Mesenchymal stem cell (in vitro differentiated cells and primary cell): ENCODE measurements at regions not wholly inside any gene's neighbourhood (a gene's known extent, or its start where the extent isn't known, plus 50 kb on each side); places are given as distances from the start of the nearest gene placed in this dataset.

ENCODE experiments used
- DNase-seq: peaks from one replicate; pipeline ENCODE4 v3.0.0-alpha.2; 2013
- H2AFZ ChIP-seq: one replicate; pipeline ENCODE4 v1.6.1; 2013; ENCODE audit warnings: low read depth, mild to moderate bottlenecking, control low read depth, inconsistent platforms, low read length, moderate library complexity
- H2AK5ac ChIP-seq: 2 replicates; pipeline ENCODE4 v1.6.1; 2013; ENCODE audit warnings: low read length, moderate library complexity, mild to moderate bottlenecking, inconsistent platforms; ENCODE audit not compliant: severe bottlenecking
- H2BK120ac ChIP-seq: one replicate; pipeline ENCODE4 v1.6.1; 2013; ENCODE audit warnings: low read depth, mild to moderate bottlenecking, inconsistent platforms, low read length, moderate library complexity
- H2BK12ac ChIP-seq, 2 experiments: one replicate each; pipeline ENCODE4 v1.6.1; 2013; ENCODE audit warnings: inconsistent platforms in 2 of 2, low read length in 2 of 2, mild to moderate bottlenecking in 2 of 2, moderate library complexity in 2 of 2, control low read depth in 1 of 2
- H2BK15ac ChIP-seq: one replicate; pipeline ENCODE4 v1.6.1; 2013; ENCODE audit warnings: mild to moderate bottlenecking, low read depth, inconsistent platforms; ENCODE audit not compliant: poor library complexity, severe bottlenecking
- H2BK5ac ChIP-seq: 2 replicates; pipeline ENCODE4 v1.6.1; 2013; ENCODE audit warnings: low read depth, mild to moderate bottlenecking, low read length, control low read depth, inconsistent platforms; ENCODE audit not compliant: poor library complexity, severe bottlenecking
- H3K14ac ChIP-seq, 2 experiments: one replicate each; pipeline ENCODE4 v1.6.1; 2013; ENCODE audit warnings: inconsistent platforms in 2 of 2, low read length in 2 of 2, control low read depth in 1 of 2, mild to moderate bottlenecking in 1 of 2, moderate library complexity in 1 of 2
- H3K18ac ChIP-seq, 2 experiments: one replicate each; pipeline ENCODE4 v1.6.1; 2013; ENCODE audit warnings: inconsistent platforms in 2 of 2, low read length in 2 of 2, control low read depth in 1 of 2, low read depth in 1 of 2, mild to moderate bottlenecking in 1 of 2
- H3K23ac ChIP-seq, 2 experiments: one replicate each; pipeline ENCODE4 v1.6.1; 2013; ENCODE audit warnings: inconsistent platforms in 2 of 2, low read length in 2 of 2, mild to moderate bottlenecking in 2 of 2, moderate library complexity in 2 of 2, control low read depth in 1 of 2
- H3K27ac ChIP-seq: 2 replicates; pipeline ENCODE4 v1.5.1; 2013; ENCODE audit warnings: mild to moderate bottlenecking, moderate library complexity, low read length, control low read depth, inconsistent platforms; ENCODE audit not compliant: poor library complexity, severe bottlenecking
- H3K27me3 ChIP-seq, 2 experiments: 2 replicates each; pipeline versions ENCODE4 v1.6.1 to v1.7.0; 2013; ENCODE audit warnings: low read length in 2 of 2, mild to moderate bottlenecking in 2 of 2, moderate library complexity in 2 of 2, control low read depth in 1 of 2, inconsistent platforms in 1 of 2; ENCODE audit not compliant: control insufficient read depth in 1 of 2, insufficient read depth in 1 of 2
- H3K36me3 ChIP-seq, 2 experiments: 2 replicates each; pipeline versions ENCODE4 v1.6.1 to v1.7.0; 2013; ENCODE audit warnings: low read length in 2 of 2, control low read depth in 1 of 2, inconsistent platforms in 1 of 2, low read depth in 1 of 2, mild to moderate bottlenecking in 1 of 2; ENCODE audit not compliant: insufficient read depth in 2 of 2, control insufficient read depth in 1 of 2
- H3K4ac ChIP-seq, 2 experiments: one replicate each; pipeline ENCODE4 v1.6.1; 2013; ENCODE audit warnings: inconsistent platforms in 2 of 2, low read length in 2 of 2, mild to moderate bottlenecking in 2 of 2, moderate library complexity in 2 of 2, control low read depth in 1 of 2, low read depth in 1 of 2
- H3K4me1 ChIP-seq: 2 replicates; pipeline ENCODE4 v1.6.1; 2013; ENCODE audit warnings: low read depth, low read length, control low read depth; ENCODE audit not compliant: control insufficient read depth, insufficient read depth
- H3K4me2 ChIP-seq: 2 replicates; pipeline ENCODE4 v1.6.1; 2013; ENCODE audit warnings: low read length, mild to moderate bottlenecking, inconsistent platforms; ENCODE audit not compliant: poor library complexity, severe bottlenecking
- H3K4me3 ChIP-seq, 2 experiments: 2 replicates each; pipeline versions ENCODE4 v1.5.1 to v1.7.0; 2013; ENCODE audit warnings: low read length in 2 of 2, mild to moderate bottlenecking in 2 of 2, control low read depth in 1 of 2, low read depth in 1 of 2; ENCODE audit not compliant: insufficient read depth in 1 of 2
- H3K79me1 ChIP-seq: replicated peaks from 2 replicates; pipeline ENCODE4 v1.6.1; 2013; ENCODE audit warnings: mild to moderate bottlenecking, control low read depth, low read length, inconsistent platforms; ENCODE audit not compliant: poor library complexity, severe bottlenecking
- H3K9ac ChIP-seq: 2 replicates; pipeline ENCODE4 v1.7.0; 2013; ENCODE audit warnings: mild to moderate bottlenecking, low read length, moderate library complexity
- H3K9me3 ChIP-seq: 2 replicates; pipeline ENCODE4 v1.7.0; 2013; ENCODE audit warnings: mild to moderate bottlenecking, low read length; ENCODE audit not compliant: control insufficient read depth
- H4K8ac ChIP-seq: one replicate; pipeline ENCODE4 v1.6.1; 2013; ENCODE audit warnings: inconsistent platforms, mild to moderate bottlenecking, low read length, moderate library complexity
- H4K91ac ChIP-seq: one replicate; pipeline ENCODE4 v1.6.1; 2013; ENCODE audit warnings: mild to moderate bottlenecking, low read length, inconsistent platforms
- WGBS: methylation state at CpG from one replicate; pipeline ENCODE4 v1.1.7; 2013; ENCODE audit warnings: mixed read lengths; 5-methylcytosine and 5-hydroxymethylcytosine counted together

DNA sequence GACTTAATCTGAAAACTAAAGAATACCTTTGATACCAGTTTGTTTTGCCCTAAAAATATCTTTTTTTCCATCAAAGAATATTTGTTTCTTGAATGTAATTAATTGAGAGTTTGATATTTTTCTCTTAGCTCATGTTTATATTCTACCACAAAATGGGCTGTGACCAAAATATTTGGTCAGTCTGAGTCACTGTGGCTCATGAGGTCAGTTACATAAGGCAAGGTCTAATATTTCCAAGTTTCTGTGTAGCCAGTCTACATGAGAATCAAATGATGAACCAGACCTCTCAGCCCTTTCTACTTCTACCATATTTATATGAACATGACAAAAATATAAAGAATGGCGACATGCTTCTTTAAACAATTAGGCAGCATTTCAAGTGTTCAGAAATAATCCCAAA, 83.0 kb upstream of the IVNS1ABP start:
- peak; percentile 46 for DNase-seq
- Histone ChIP-seq H3K4ac (no peak overlapping the region), H3K4me1 (peaks cover 5% of the 10 kb centered on the region), H3K14ac (no peak overlapping the region), H3K9ac (no peak overlapping the region), H2BK120ac (no peak overlapping the region), H3K36me3 (no peaks in the 10 kb centered on the region), H2BK12ac (no peak overlapping the region), H2BK5ac (no peak overlapping the region), H3K27ac (peak overlapping the region; percentile 97), H3K27me3 (no peaks in the 10 kb centered on the region), H3K9me3 (no peaks in the 10 kb centered on the region), H3K18ac (no peak overlapping the region), H3K79me1 (no peaks in the 10 kb centered on the region), H3K23ac (no peak overlapping the region), H4K91ac (no peak overlapping the region), H3K4me2 (no peak overlapping the region), H4K8ac (no peak overlapping the region), H2BK15ac (no peak overlapping the region), H3K4me3 (no peak overlapping the region), H2AFZ (no peak overlapping the region), H2AK5ac (no peak overlapping the region)
- 100% methylated on average over 1 of the region's 1 CpG for WGBS

- Histone ChIP-seq H2BK12ac (no peak overlapping the region), H3K27me3 (no peaks in the 10 kb centered on the region), H3K9me3 (no peaks in the 10 kb centered on the region), H2AFZ (no peak overlapping the region), H3K14ac (no peak overlapping the region), H3K4me3 (no peak overlapping the region), H3K27ac (no peak overlapping the region), H3K4ac (no peak overlapping the region), H2AK5ac (no peak overlapping the region), H3K23ac (no peak overlapping the region), H3K79me1 (no peaks in the 10 kb centered on the region), H3K36me3 (no peaks in the 10 kb centered on the region), H3K4me2 (no peak overlapping the region), H2BK5ac (no peak overlapping the region), H3K4me1 (peaks cover 3% of the 10 kb centered on the region), H4K8ac (no peak overlapping the region), H2BK15ac (no peak overlapping the region), H2BK120ac (no peak overlapping the region), H4K91ac (no peak overlapping the region), H3K18ac (no peak overlapping the region), H3K9ac (no peak overlapping the region)
- DNase-seq, result no peak
Observed at GRCh38 chr1:185398599-185398998, 81.6 kb upstream of the IVNS1ABP start.

GRCh38 chr1:185398022-185398421, 81.0 kb upstream of the IVNS1ABP start:
- H3K4me1 ChIP-seq, result peaks cover 3% of the 10 kb centered on the region
- H3K18ac ChIP-seq, result no peak overlapping the region
- no peak overlapping the region for H3K27ac ChIP-seq
- no peak overlapping the region for H3K4me2 ChIP-seq
- H3K14ac ChIP-seq, result no peak overlapping the region
- no peak overlapping the region for H3K9ac ChIP-seq
- H4K91ac ChIP-seq, result no peak overlapping the region
- no peak overlapping the region for H2BK15ac ChIP-seq
- no peaks in the 10 kb centered on the region for H3K79me1 ChIP-seq
- H3K27me3 ChIP-seq, result no peaks in the 10 kb centered on the region
- no peak overlapping the region for H2AFZ ChIP-seq
- H3K4ac ChIP-seq, result no peak overlapping the region
- H2BK12ac ChIP-seq, result no peak overlapping the region
- 100% methylated on average over 2 of the region's 2 CpGs for WGBS
- no peak overlapping the region for H4K8ac ChIP-seq
- DNase-seq, result no peak
- no peak overlapping the region for H3K23ac ChIP-seq
- H2BK5ac ChIP-seq, result no peak overlapping the region
- no peak overlapping the region for H3K4me3 ChIP-seq
- no peaks in the 10 kb centered on the region for H3K9me3 ChIP-seq
- no peaks in the 10 kb centered on the region for H3K36me3 ChIP-seq
- no peak overlapping the region for H2AK5ac ChIP-seq
- H2BK120ac ChIP-seq, result no peak overlapping the region

DNA sequence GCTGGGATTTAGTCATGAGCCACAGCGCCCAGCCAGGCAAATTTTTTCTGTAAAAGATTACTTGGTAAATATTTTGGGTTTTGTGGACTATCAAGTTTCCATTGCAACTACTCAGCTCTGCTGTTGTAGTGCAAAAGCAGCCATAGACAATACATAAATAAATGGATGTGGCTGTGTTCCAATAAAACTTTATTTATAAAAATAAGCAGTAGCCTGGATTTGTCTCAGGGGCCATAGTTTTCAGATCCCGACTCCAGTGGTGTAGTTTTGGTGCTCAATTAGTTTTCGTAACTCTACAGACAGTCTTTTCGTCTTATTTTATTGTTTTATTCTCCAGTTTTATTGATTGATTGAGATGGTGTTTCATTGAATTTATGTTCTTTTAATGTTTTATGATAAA, 80.1 kb upstream of the IVNS1ABP start:
- no peak for DNase-seq
- Histone ChIP-seq H4K8ac (no peak overlapping the region), H3K27me3 (no peaks in the 10 kb centered on the region), H3K27ac (no peak overlapping the region), H3K14ac (no peak overlapping the region), H3K36me3 (no peaks in the 10 kb centered on the region), H2BK15ac (no peak overlapping the region), H2BK12ac (no peak overlapping the region), H3K4ac (no peak overlapping the region), H3K4me2 (no peak overlapping the region), H2BK5ac (no peak overlapping the region), H2AK5ac (no peak overlapping the region), H2AFZ (no peak overlapping the region), H3K9me3 (no peaks in the 10 kb centered on the region), H3K79me1 (no peaks in the 10 kb centered on the region), H3K23ac (no peak overlapping the region), H4K91ac (no peak overlapping the region), H3K18ac (no peak overlapping the region), H2BK120ac (no peak overlapping the region), H3K4me3 (no peak overlapping the region), H3K9ac (no peak overlapping the region), H3K4me1 (peaks cover 3% of the 10 kb centered on the region)
- 97% methylated on average over 3 of the region's 4 CpGs for WGBS
